ENCODE measurements at regions not wholly inside any gene's neighbourhood (a gene's known extent, or its start where the extent isn't known, plus 50 kb on each side); places are given as distances from the start of the nearest gene placed in this dataset.

- H3K36me3 ChIP-seq (ENCODE audit: control insufficient read depth, insufficient read depth, low read length), result no peaks in the 10 kb centered on the region
- H3K27ac ChIP-seq (ENCODE audit: insufficient read depth, low read length), result no peak overlapping the region
- 8% methylated on average over 10 of the region's 13 CpGs; no CpG with 5 or more reads in 1 of the 2 experiments for WGBS, 2 experiments (ENCODE audit: extremely low coverage in 2 of 2, insufficient read length in 1 of 2)
- H2BK15ac ChIP-seq (ENCODE audit: low read depth, low read length), result no peak overlapping the region
- H3K79me1 ChIP-seq (ENCODE audit: low read depth in 1 of 2, low read length in 2 of 2), result no peaks in the 10 kb centered on the region
- no peak overlapping the region for H2BK120ac ChIP-seq (ENCODE audit: low read depth, low read length)
- H4K5ac ChIP-seq (ENCODE audit: low read depth, low read length), result no peak overlapping the region
- H2BK20ac ChIP-seq (ENCODE audit: low read depth, low read length), result no peak overlapping the region
- in situ Hi-C loops (cut with MboI; ENCODE audit: low sequenced_read_pairs), result no loop called here
- ChIA-PET CTCF (no interaction called here), POLR2A (ENCODE audit: unreplicated experiment) (no interaction called here)
- H3K14ac ChIP-seq (replicated peaks; ENCODE audit: low read depth, low read length), result no peak overlapping the region
- H3K56ac ChIP-seq (ENCODE audit: extremely low read depth, insufficient read depth, low read length), result no peak overlapping the region
- H3K27me3 ChIP-seq (ENCODE audit: control insufficient read depth, insufficient read depth, low read length), result no peaks in the 10 kb centered on the region
- BruUV-seq (replicated peaks), result no TSS peak
- H3K18ac ChIP-seq (ENCODE audit: low read depth, low read length), result no peak overlapping the region
- H2AFZ ChIP-seq (replicated peaks; ENCODE audit: low read length, poor library complexity), result no peak overlapping the region
- ATAC-seq (ENCODE audit: low read depth) (no peak), DNase-seq (no peak)
- H3K4me3 ChIP-seq (ENCODE audit: insufficient read depth, low read depth, low read length), result no peak overlapping the region
- no peak overlapping the region for H4K8ac ChIP-seq (ENCODE audit: low read depth in 2 of 2, low read length in 2 of 2)
- no peaks in the 10 kb centered on the region for H3K4me1 ChIP-seq (ENCODE audit: control insufficient read depth, insufficient read depth, low read length)
- peaks cover 12% of the 10 kb centered on the region for H3K9me3 ChIP-seq (ENCODE audit: control insufficient read depth, insufficient read depth, low read length)
- TF ChIP-seq USF2 (IDR thresholded peaks at IDR 0.05; ENCODE audit: low read depth, low read length) (no peak), CEBPB (IDR thresholded peaks at IDR 0.05; ENCODE audit: low read depth, low read length) (no peak), RFX5 (IDR thresholded peaks at IDR 0.05; ENCODE audit: low read depth, low read length) (no peak), RCOR1 (IDR thresholded peaks at IDR 0.05; ENCODE audit: insufficient replicate concordance, low read length) (no peak), MAFK (IDR thresholded peaks at IDR 0.05; ENCODE audit: low read depth, low read length) (no peak), ELK1 (IDR thresholded peaks at IDR 0.05; ENCODE audit: borderline replicate concordance, low read depth, low read length) (no peak), NFE2L2 (IDR thresholded peaks at IDR 0.05; ENCODE audit: low read depth, low read length) (no peak), CHD1 (IDR thresholded peaks at IDR 0.05; ENCODE audit: low read depth, low read length) (no peak), RAD21 (IDR thresholded peaks at IDR 0.05; ENCODE audit: low read length) (no peak), MXI1 (IDR thresholded peaks at IDR 0.05; ENCODE audit: borderline replicate concordance, low read depth, low read length) (no peak), POLR2A (IDR thresholded peaks at IDR 0.05; ENCODE audit: low read depth, low read length) (no peak), CTCF (conservative IDR thresholded peaks at IDR 0.05; ENCODE audit: low read depth, low read length) (no peak), MAZ (IDR thresholded peaks at IDR 0.05; ENCODE audit: borderline replicate concordance, low read depth, low read length) (no peak), SMC3 (IDR thresholded peaks at IDR 0.05; ENCODE audit: low read depth, low read length) (no peak), FOS (IDR thresholded peaks at IDR 0.05; ENCODE audit: low read depth, low read length) (no peak)
- no peak overlapping the region for H2BK5ac ChIP-seq (ENCODE audit: low read depth, low read length, poor library complexity, severe bottlenecking)
- H3K9me1 ChIP-seq (ENCODE audit: insufficient read depth, low read length), result no peaks in the 10 kb centered on the region
- H2AK5ac ChIP-seq (ENCODE audit: low read depth, low read length), result no peak overlapping the region
- no peak overlapping the region for H3K4ac ChIP-seq (ENCODE audit: low read depth, low read length)
- no peak overlapping the region for H2AK9ac ChIP-seq (replicated peaks; ENCODE audit: low read depth, low read length, poor library complexity)
- no peak overlapping the region for H3K4me2 ChIP-seq (ENCODE audit: low read depth, low read length)
- no peak overlapping the region for H4K91ac ChIP-seq (ENCODE audit: insufficient read depth, low read depth, low read length)
- intact Hi-C loops (cut with micrococcal nuclease), result no loop called here
- no peaks in the 10 kb centered on the region for H4K20me1 ChIP-seq (ENCODE audit: insufficient read depth, low read length)
- dilution Hi-C loops (cut with HindIII; ENCODE audit: low sequenced_read_pairs, unreplicated experiment), result no loop called here
- no peak overlapping the region for H3K9ac ChIP-seq (ENCODE audit: low read depth, low read length)
- no peak overlapping the region for H3K23ac ChIP-seq (ENCODE audit: low read depth, low read length)
Measured at GRCh38 chr7:21028186-21028585, 241.5 kb upstream of the SP8 start.
